OCI-LY7 (cell line): ENCODE measurements at regions not wholly inside any gene's neighbourhood (a gene's known extent, or its start where the extent isn't known, plus 50 kb on each side); places are given as distances from the start of the nearest gene placed in this dataset.

Experiments
- BruUV-seq: library from RNA; stranded (reverse); fragments of 400-500 nt; replicated peaks from 2 replicates; lab custom pipeline; 2021; lab: Mats Ljungman, UMichigan
- CTCF ChIA-PET: fragments of 300-600 bp; sonication (Branson Sonifier 250); formaldehyde crosslinking; loops from one replicate; lab custom pipeline; 2022; ENCODE audit warnings: antibody characterized with exemption; ENCODE audit not compliant: unreplicated experiment; lab: Charles Lee
- POLR2A ChIA-PET: fragments of 300-600 bp; sonication (Branson Sonifier 250); formaldehyde crosslinking; loops from one replicate; lab custom pipeline; 2022; ENCODE audit warnings: antibody characterized with exemption; lab: Charles Lee
- DNase-seq: peaks from one replicate; pipeline ENCODE4 v3.0.0-alpha.2; 2015; ENCODE audit warnings: low spot score
- H2AFZ ChIP-seq: fragments of 200-600 bp; sonication (generic), shearing (Covaris generic); 2 replicates; pipeline ENCODE4 v1.6.1; 2014; ENCODE audit warnings: mild to moderate bottlenecking, antibody characterized with exemption, low read length, moderate library complexity
- H3K27ac ChIP-seq: fragments of 200-600 bp; sonication (generic); 2 replicates; pipeline ENCODE4 v1.5.1; 2014; ENCODE audit warnings: mixed run types, low read depth, mild to moderate bottlenecking, moderate library complexity, low read length, inconsistent platforms; ENCODE audit not compliant: poor library complexity, severe bottlenecking
- H3K36me3 ChIP-seq: fragments of 200-600 bp; sonication (generic); 2 replicates; pipeline ENCODE4 v1.6.1; 2014; ENCODE audit warnings: mild to moderate bottlenecking, antibody characterized with exemption, low read length, moderate library complexity, mixed read lengths; ENCODE audit not compliant: insufficient read depth
- H3K4me1 ChIP-seq: fragments of 200-600 bp; sonication (generic); 2 replicates; pipeline ENCODE4 v1.5.1; 2014; ENCODE audit warnings: mild to moderate bottlenecking, low read length; ENCODE audit not compliant: insufficient read depth, poor library complexity, severe bottlenecking
- H3K4me2 ChIP-seq: fragments of 200-600 bp; sonication (generic); 2 replicates; pipeline ENCODE4 v1.6.1; 2014; ENCODE audit warnings: mild to moderate bottlenecking, low read length
- H3K4me3 ChIP-seq: fragments of 200-600 bp; sonication (generic); 2 replicates; pipeline ENCODE4 v1.5.1; 2014; ENCODE audit warnings: mild to moderate bottlenecking, low read depth, low read length; ENCODE audit not compliant: poor library complexity, severe bottlenecking
- H3K79me2 ChIP-seq: fragments of 200-600 bp; sonication (generic); 2 replicates; pipeline ENCODE4 v1.6.1; 2016; ENCODE audit warnings: low read depth, mild to moderate bottlenecking, low read length, moderate library complexity, mixed read lengths; ENCODE audit not compliant: insufficient read depth
- H3K9me2 ChIP-seq: fragments of 200-600 bp; sonication (generic); 2 replicates; pipeline ENCODE4 v1.6.1; 2016; ENCODE audit warnings: mild to moderate bottlenecking, low read length, mixed read lengths; ENCODE audit not compliant: insufficient read depth
- H3K9me3 ChIP-seq: fragments of 200-600 bp; sonication (generic); 2 replicates; pipeline ENCODE4 v1.6.1; 2014; ENCODE audit warnings: mild to moderate bottlenecking, mixed run types, low read length, mixed read lengths
- H4K20me1 ChIP-seq: fragments of 200-600 bp; sonication (generic); 2 replicates; pipeline ENCODE4 v1.6.1; 2014; ENCODE audit warnings: mild to moderate bottlenecking, antibody characterized with exemption, low read length, moderate library complexity, mixed read lengths; ENCODE audit not compliant: insufficient read depth
- EZH2phosphoT487 ChIP-seq: fragments of 200-600 bp; sonication (generic); IDR thresholded peaks from 2 replicates; pipeline ENCODE4 v1.6.1; 2018; ENCODE audit warnings: low read depth, borderline replicate concordance, mild to moderate bottlenecking, mixed run types, antibody characterized with exemption, low read length, moderate library complexity, mixed read lengths
- intact Hi-C: fragments of 100-400 bp; cut with micrococcal nuclease; formaldehyde crosslinking; loops from one replicate; pipeline ENCODE4 v1.10.0; 2022; ENCODE audit not compliant: unreplicated experiment
- TF ChIP-seq, protein P1 (sequence below): fragments of 200-600 bp; sonication (generic); conservative IDR thresholded peaks from 2 replicates; pipeline ENCODE4 v1.5.1; 2014; ENCODE audit warnings: mild to moderate bottlenecking, antibody characterized with exemption, low read length, moderate library complexity, mixed read lengths

DNA sequence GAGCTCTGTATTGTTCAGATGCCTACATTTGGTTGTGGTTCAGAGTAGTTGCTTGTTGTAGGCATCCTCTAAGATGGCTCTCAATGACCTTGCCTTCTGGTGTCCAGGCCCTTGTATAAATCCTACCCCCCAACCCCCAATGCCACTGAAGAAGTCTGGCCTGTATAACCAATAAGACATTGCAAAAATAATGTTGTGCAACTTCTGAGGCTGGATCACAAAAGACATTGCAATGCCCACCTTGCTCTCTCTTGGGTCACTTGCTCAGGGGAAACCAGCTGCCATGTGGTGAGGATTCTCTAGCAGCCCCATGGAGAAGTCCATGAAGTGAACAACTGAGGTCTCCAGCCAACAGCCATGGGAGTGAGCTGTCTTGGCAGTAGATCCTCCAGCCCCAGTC lies 234.0 kb upstream of the TBX3 start:
- ChIA-PET CTCF (no interaction called here), POLR2A (interaction anchor here (0.6 kb wide), 2 partner anchors 62 to 974 kb away, joined by 3 read pairs; no protein-coding TSS in a partner anchor)
- DNase-seq: no peak
- Histone ChIP-seq H3K4me3 (no peak overlapping the region), H3K79me2 (no peaks in the 10 kb centered on the region), H3K36me3 (no peaks in the 10 kb centered on the region), H3K4me2 (no peak overlapping the region), H3K9me3 (no peaks in the 10 kb centered on the region), H3K9me2 (no peaks in the 10 kb centered on the region), H4K20me1 (no peaks in the 10 kb centered on the region), H2AFZ (no peak overlapping the region), H3K4me1 (no peaks in the 10 kb centered on the region), H3K27ac (no peak overlapping the region)
- TF ChIP-seq, protein P1, sequence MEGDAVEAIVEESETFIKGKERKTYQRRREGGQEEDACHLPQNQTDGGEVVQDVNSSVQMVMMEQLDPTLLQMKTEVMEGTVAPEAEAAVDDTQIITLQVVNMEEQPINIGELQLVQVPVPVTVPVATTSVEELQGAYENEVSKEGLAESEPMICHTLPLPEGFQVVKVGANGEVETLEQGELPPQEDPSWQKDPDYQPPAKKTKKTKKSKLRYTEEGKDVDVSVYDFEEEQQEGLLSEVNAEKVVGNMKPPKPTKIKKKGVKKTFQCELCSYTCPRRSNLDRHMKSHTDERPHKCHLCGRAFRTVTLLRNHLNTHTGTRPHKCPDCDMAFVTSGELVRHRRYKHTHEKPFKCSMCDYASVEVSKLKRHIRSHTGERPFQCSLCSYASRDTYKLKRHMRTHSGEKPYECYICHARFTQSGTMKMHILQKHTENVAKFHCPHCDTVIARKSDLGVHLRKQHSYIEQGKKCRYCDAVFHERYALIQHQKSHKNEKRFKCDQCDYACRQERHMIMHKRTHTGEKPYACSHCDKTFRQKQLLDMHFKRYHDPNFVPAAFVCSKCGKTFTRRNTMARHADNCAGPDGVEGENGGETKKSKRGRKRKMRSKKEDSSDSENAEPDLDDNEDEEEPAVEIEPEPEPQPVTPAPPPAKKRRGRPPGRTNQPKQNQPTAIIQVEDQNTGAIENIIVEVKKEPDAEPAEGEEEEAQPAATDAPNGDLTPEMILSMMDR: no peak
- TF ChIP-seq EZH2phosphoT487: no peak
- intact Hi-C loops: no loop called here
- no TSS peak for BruUV-seq

DNA sequence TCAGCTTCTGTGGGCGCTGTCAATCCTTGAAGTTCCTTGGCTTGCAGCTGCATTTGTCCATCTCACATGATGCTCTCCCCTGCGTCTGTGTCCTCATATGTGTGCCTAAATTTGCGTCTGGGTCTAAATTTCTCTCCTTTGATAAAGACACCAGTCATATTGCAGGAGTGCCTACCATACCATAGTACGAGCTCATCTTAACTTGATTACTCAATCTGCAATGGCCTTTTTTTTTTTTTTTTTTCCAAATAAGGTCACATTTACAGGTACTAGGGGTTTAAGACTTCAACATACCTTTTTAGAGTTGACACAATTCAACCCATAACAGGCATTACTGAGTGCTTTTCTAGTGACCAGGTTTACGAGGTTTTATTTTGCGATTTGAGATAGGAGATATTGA lies 233.3 kb upstream of the TBX3 start:
- no peak for DNase-seq
- ChIA-PET CTCF (no interaction called here), POLR2A (interaction anchor here (0.6 kb wide), 3 partner anchors 291 to 975 kb away, joined by 3 to 4 read pairs (median 3); no protein-coding TSS in a partner anchor)
- no peaks in the 10 kb centered on the region for H4K20me1 ChIP-seq
- H3K4me3 ChIP-seq: no peak overlapping the region
- no peaks in the 10 kb centered on the region for H3K9me2 ChIP-seq
- no peaks in the 10 kb centered on the region for H3K4me1 ChIP-seq
- H3K36me3 ChIP-seq: no peaks in the 10 kb centered on the region
- intact Hi-C loops: no loop called here
- TF ChIP-seq, protein P1: no peak
- TF ChIP-seq EZH2phosphoT487: no peak
- H2AFZ ChIP-seq: no peak overlapping the region
- H3K79me2 ChIP-seq: no peaks in the 10 kb centered on the region
- no peaks in the 10 kb centered on the region for H3K9me3 ChIP-seq
- no peak overlapping the region for H3K4me2 ChIP-seq
- no peak overlapping the region for H3K27ac ChIP-seq
- BruUV-seq: no TSS peak

DNA sequence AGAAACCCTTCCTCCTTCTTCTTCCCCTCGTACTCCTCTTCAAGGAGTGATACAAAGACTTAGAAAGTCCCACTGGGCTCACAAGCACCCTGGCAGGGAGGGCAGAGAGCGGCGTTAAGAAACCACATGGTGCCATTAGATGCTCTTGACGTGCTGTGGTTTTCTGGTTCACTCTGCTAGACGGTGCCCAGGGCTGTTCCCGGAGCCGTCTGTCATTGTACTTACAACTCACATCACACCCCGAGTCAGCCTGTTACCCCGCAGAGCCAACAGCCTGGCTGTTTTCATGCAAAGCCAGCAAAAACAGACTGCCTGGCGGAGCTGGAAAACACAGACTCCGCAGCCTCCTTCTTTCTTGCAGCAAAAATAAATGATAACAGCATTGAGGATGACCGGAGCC lies 232.6 kb upstream of the TBX3 start:
- Histone ChIP-seq H3K9me2 (no peaks in the 10 kb centered on the region), H2AFZ (no peak overlapping the region), H3K4me2 (no peak overlapping the region), H3K36me3 (no peaks in the 10 kb centered on the region), H3K4me1 (no peaks in the 10 kb centered on the region), H3K9me3 (no peaks in the 10 kb centered on the region), H3K79me2 (no peaks in the 10 kb centered on the region), H4K20me1 (no peaks in the 10 kb centered on the region), H3K4me3 (no peak overlapping the region), H3K27ac (no peak overlapping the region)
- POLR2A ChIA-PET: no interaction called here
- intact Hi-C loops: no loop called here
- no peak for DNase-seq
- CTCF ChIA-PET: no interaction called here
- TF ChIP-seq, protein P1: no peak
- no peak for TF ChIP-seq EZH2phosphoT487
- BruUV-seq: no TSS peak
